ENCODE measurements at regions not wholly inside any gene's neighbourhood (a gene's known extent, or its start where the extent isn't known, plus 50 kb on each side); places are given as distances from the start of the nearest gene placed in this dataset.

GRCh38 chr15:94924057-94924456, 692.7 kb downstream of the MCTP2 start:
- TF ChIP-seq POLR2A (IDR thresholded peaks at IDR 0.05; ENCODE audit: low read depth, low read length) (no peak), SPI1 (IDR thresholded peaks at IDR 0.05; ENCODE audit: low read depth, low read length) (no peak), POU2F2 (IDR thresholded peaks at IDR 0.05; ENCODE audit: low read depth, low read length) (no peak), PAX5 (IDR thresholded peaks at IDR 0.05; ENCODE audit: insufficient read depth, low read length, severe bottlenecking) (no peak), POLR2AphosphoS5 (IDR thresholded peaks at IDR 0.05; ENCODE audit: low read depth, low read length) (no peak), TAF1 (IDR thresholded peaks at IDR 0.05; ENCODE audit: low read depth, low read length) (no peak)
- DNase-seq (ENCODE audit: insufficient read length, low spot score) = no peak
- FAIRE-seq = no peak

GRCh38 chr15:94924971-94925598, 693.7 kb downstream of the MCTP2 start:
- no peak for DNase-seq (ENCODE audit: insufficient read length, low spot score)
- FAIRE-seq = no peak
- TF ChIP-seq SPI1 (IDR thresholded peaks at IDR 0.05; ENCODE audit: low read depth, low read length) = no peak
- no peak for TF ChIP-seq POLR2AphosphoS5 (IDR thresholded peaks at IDR 0.05; ENCODE audit: low read depth, low read length)

- no peak for FAIRE-seq
- no peak for TF ChIP-seq POLR2AphosphoS5 (IDR thresholded peaks at IDR 0.05; ENCODE audit: low read depth, low read length)
- TF ChIP-seq POLR2A (IDR thresholded peaks at IDR 0.05; ENCODE audit: low read depth, low read length) = no peak
- TF ChIP-seq SPI1 (IDR thresholded peaks at IDR 0.05; ENCODE audit: low read depth, low read length) = no peak
- TF ChIP-seq POU2F2 (IDR thresholded peaks at IDR 0.05; ENCODE audit: low read depth, low read length) = no peak
- no peak for TF ChIP-seq TAF1 (IDR thresholded peaks at IDR 0.05; ENCODE audit: low read depth, low read length)
- no peak for TF ChIP-seq PAX5 (IDR thresholded peaks at IDR 0.05; ENCODE audit: insufficient read depth, low read length, severe bottlenecking)
- no peak for DNase-seq (ENCODE audit: insufficient read length, low spot score)
Measured at GRCh38 chr15:94925680-94926079, 694.3 kb downstream of the MCTP2 start.

- no peak for DNase-seq (ENCODE audit: insufficient read length, low spot score)
- FAIRE-seq = no peak
- TF ChIP-seq POLR2AphosphoS5 (IDR thresholded peaks at IDR 0.05; ENCODE audit: low read depth, low read length) = no peak
- TF ChIP-seq POU2F2 (IDR thresholded peaks at IDR 0.05; ENCODE audit: low read depth, low read length) = no peak
Measured at GRCh38 chr15:94927003-94927402, 695.6 kb downstream of the MCTP2 start.

GRCh38 chr15:94929282-94929681, 697.9 kb downstream of the MCTP2 start:
- FAIRE-seq (no peak), DNase-seq (ENCODE audit: insufficient read length, low spot score) (no peak)
- TF ChIP-seq POU2F2 (IDR thresholded peaks at IDR 0.05; ENCODE audit: low read depth, low read length) (no peak), POLR2AphosphoS5 (IDR thresholded peaks at IDR 0.05; ENCODE audit: low read depth, low read length) (no peak), PAX5 (IDR thresholded peaks at IDR 0.05; ENCODE audit: insufficient read depth, low read length, severe bottlenecking) (no peak), POLR2A (IDR thresholded peaks at IDR 0.05; ENCODE audit: low read depth, low read length) (no peak), TAF1 (IDR thresholded peaks at IDR 0.05; ENCODE audit: low read depth, low read length) (no peak), SPI1 (IDR thresholded peaks at IDR 0.05; ENCODE audit: low read depth, low read length) (no peak)

- no peak for FAIRE-seq
- TF ChIP-seq POLR2AphosphoS5 (IDR thresholded peaks at IDR 0.05; ENCODE audit: low read depth, low read length) = no peak
- TF ChIP-seq TAF1 (IDR thresholded peaks at IDR 0.05; ENCODE audit: low read depth, low read length) = no peak
- no peak for TF ChIP-seq SPI1 (IDR thresholded peaks at IDR 0.05; ENCODE audit: low read depth, low read length)
- no peak for TF ChIP-seq POLR2A (IDR thresholded peaks at IDR 0.05; ENCODE audit: low read depth, low read length)
- TF ChIP-seq POU2F2 (IDR thresholded peaks at IDR 0.05; ENCODE audit: low read depth, low read length) = no peak
- TF ChIP-seq PAX5 (IDR thresholded peaks at IDR 0.05; ENCODE audit: insufficient read depth, low read length, severe bottlenecking) = no peak
- DNase-seq (ENCODE audit: insufficient read length, low spot score) = no peak
Measured at GRCh38 chr15:94930441-94930840, 699.1 kb downstream of the MCTP2 start.

GRCh38 chr15:94930960-94931359, 699.6 kb downstream of the MCTP2 start:
- FAIRE-seq (no peak), DNase-seq (ENCODE audit: insufficient read length, low spot score) (no peak)
- TF ChIP-seq SPI1 (IDR thresholded peaks at IDR 0.05; ENCODE audit: low read depth, low read length) = no peak
- no peak for TF ChIP-seq POLR2AphosphoS5 (IDR thresholded peaks at IDR 0.05; ENCODE audit: low read depth, low read length)
- TF ChIP-seq PAX5 (IDR thresholded peaks at IDR 0.05; ENCODE audit: insufficient read depth, low read length, severe bottlenecking) = no peak
- TF ChIP-seq POU2F2 (IDR thresholded peaks at IDR 0.05; ENCODE audit: low read depth, low read length) = no peak
- TF ChIP-seq POLR2A (IDR thresholded peaks at IDR 0.05; ENCODE audit: low read depth, low read length) = no peak
- no peak for TF ChIP-seq TAF1 (IDR thresholded peaks at IDR 0.05; ENCODE audit: low read depth, low read length)

GRCh38 chr15:94934440-94934839, 703.1 kb downstream of the MCTP2 start:
- FAIRE-seq (no peak), DNase-seq (ENCODE audit: insufficient read length, low spot score) (no peak)
- TF ChIP-seq POLR2A (IDR thresholded peaks at IDR 0.05; ENCODE audit: low read depth, low read length) (no peak), TAF1 (IDR thresholded peaks at IDR 0.05; ENCODE audit: low read depth, low read length) (no peak), POLR2AphosphoS5 (IDR thresholded peaks at IDR 0.05; ENCODE audit: low read depth, low read length) (no peak), PAX5 (IDR thresholded peaks at IDR 0.05; ENCODE audit: insufficient read depth, low read length, severe bottlenecking) (no peak), POU2F2 (IDR thresholded peaks at IDR 0.05; ENCODE audit: low read depth, low read length) (no peak), SPI1 (IDR thresholded peaks at IDR 0.05; ENCODE audit: low read depth, low read length) (no peak)

- TF ChIP-seq POU2F2 (IDR thresholded peaks at IDR 0.05; ENCODE audit: low read depth, low read length) = no peak
- no peak for TF ChIP-seq POLR2AphosphoS5 (IDR thresholded peaks at IDR 0.05; ENCODE audit: low read depth, low read length)
- TF ChIP-seq PAX5 (IDR thresholded peaks at IDR 0.05; ENCODE audit: insufficient read depth, low read length, severe bottlenecking) = no peak
- no peak for TF ChIP-seq POLR2A (IDR thresholded peaks at IDR 0.05; ENCODE audit: low read depth, low read length)
- TF ChIP-seq SPI1 (IDR thresholded peaks at IDR 0.05; ENCODE audit: low read depth, low read length) = no peak
- TF ChIP-seq TAF1 (IDR thresholded peaks at IDR 0.05; ENCODE audit: low read depth, low read length) = no peak
- FAIRE-seq (no peak), DNase-seq (ENCODE audit: insufficient read length, low spot score) (no peak)
Measured at GRCh38 chr15:94937242-94937641, 705.9 kb downstream of the MCTP2 start.

GRCh38 chr15:94943888-94944287, 712.5 kb downstream of the MCTP2 start:
- FAIRE-seq (no peak), DNase-seq (ENCODE audit: insufficient read length, low spot score) (no peak)
- TF ChIP-seq PAX5 (IDR thresholded peaks at IDR 0.05; ENCODE audit: insufficient read depth, low read length, severe bottlenecking) = no peak
- TF ChIP-seq SPI1 (IDR thresholded peaks at IDR 0.05; ENCODE audit: low read depth, low read length) = no peak
- no peak for TF ChIP-seq POLR2AphosphoS5 (IDR thresholded peaks at IDR 0.05; ENCODE audit: low read depth, low read length)

Measured in GM12891 (cell line).